ENCODE measurements at regions not wholly inside any gene's neighbourhood (a gene's known extent, or its start where the extent isn't known, plus 50 kb on each side); places are given as distances from the start of the nearest gene placed in this dataset.
"Not testable (repeated sequence)": the region's sequence is repeated elsewhere in the genome, so short reads cannot be mapped to it uniquely, and the experiment has no call there.

DNA sequence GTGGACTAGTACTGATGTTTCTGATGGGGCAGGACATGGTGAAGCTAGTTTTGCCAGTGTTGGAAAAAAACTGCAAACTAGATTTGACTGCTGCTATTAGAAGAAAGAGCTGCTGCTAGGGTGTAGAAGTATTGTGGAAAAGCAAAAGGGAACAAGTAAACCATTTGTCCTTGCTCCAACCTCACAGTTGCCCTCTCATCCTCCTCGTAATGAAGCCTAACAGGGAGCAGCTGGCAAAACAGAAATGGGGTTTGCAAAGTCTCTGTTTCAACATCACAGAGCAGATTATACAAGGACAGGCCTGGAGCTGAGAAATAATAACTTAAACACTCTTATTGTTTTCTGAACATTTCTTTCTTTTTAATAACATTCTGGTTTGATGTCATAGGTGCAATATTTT lies 346.2 kb downstream of the MAGEB5 start:
- DNase-seq (ENCODE audit: low read depth), result no peak
- H3K4me3 ChIP-seq (ENCODE audit: low read depth, low read length), result no peak overlapping the region
- TF ChIP-seq, protein P1, sequence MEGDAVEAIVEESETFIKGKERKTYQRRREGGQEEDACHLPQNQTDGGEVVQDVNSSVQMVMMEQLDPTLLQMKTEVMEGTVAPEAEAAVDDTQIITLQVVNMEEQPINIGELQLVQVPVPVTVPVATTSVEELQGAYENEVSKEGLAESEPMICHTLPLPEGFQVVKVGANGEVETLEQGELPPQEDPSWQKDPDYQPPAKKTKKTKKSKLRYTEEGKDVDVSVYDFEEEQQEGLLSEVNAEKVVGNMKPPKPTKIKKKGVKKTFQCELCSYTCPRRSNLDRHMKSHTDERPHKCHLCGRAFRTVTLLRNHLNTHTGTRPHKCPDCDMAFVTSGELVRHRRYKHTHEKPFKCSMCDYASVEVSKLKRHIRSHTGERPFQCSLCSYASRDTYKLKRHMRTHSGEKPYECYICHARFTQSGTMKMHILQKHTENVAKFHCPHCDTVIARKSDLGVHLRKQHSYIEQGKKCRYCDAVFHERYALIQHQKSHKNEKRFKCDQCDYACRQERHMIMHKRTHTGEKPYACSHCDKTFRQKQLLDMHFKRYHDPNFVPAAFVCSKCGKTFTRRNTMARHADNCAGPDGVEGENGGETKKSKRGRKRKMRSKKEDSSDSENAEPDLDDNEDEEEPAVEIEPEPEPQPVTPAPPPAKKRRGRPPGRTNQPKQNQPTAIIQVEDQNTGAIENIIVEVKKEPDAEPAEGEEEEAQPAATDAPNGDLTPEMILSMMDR (IDR thresholded peaks at IDR 0.05; ENCODE audit: control insufficient read depth, extremely low read depth, insufficient read depth), result no peak

DNA sequence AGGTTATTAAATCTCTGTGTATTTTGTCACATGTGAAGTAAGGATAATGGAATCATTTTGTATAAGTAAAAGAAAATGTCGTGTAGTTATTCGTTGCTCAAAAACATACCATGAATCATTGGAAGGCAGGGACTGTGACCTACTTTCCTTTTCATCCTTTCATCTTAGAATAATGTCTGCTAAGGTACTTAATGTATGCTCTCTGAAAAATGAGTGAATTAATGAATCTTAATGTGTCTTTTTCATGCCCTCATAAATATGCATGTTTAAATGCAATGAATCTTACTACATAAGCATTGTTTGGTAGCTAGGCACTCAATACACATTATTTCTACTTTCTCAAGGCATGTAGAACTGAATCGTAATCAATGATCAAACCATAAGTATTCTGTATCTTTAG lies 343.9 kb downstream of the MAGEB5 start:
- DNase-seq (ENCODE audit: low read depth), result no peak
- TF ChIP-seq, protein P1 (IDR thresholded peaks at IDR 0.05; ENCODE audit: control insufficient read depth, extremely low read depth, insufficient read depth), result no peak

DNA sequence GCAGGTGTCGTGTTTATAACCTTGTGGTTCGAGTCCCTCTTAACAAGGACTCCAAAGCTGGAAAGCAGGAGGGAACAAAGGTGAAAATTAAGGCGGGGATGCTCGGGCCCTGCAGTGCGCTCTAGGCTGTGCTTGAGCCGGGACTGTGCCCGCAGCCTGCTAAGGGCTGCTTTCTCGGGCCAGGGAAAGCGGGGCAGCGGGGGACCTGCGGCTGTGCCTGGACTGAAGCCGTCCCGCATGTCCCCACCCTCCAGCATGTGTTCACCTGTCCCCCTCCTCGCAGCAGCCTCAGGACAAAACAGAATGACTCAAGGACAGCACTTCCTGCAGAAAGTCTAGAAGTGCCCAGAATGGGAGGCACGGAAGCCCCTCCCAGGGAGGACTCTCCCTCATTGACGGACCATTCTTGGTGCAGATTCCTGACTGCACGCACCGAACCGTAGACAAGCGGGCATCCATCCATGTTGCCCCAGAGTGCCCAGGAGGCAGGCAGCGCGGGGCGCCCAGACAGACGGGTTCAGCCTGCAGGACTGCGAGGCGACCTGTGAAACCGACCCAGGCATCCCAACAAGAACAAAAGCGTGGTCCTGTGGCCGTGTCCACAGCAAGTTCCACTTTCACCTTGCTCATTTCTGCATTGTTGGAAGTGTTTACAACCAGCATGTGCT lies 342.9 kb downstream of the MAGEB5 start:
- TF ChIP-seq, protein P1 (IDR thresholded peaks at IDR 0.05; ENCODE audit: control insufficient read depth, extremely low read depth, insufficient read depth), result no peak
- DNase-seq (ENCODE audit: low read depth), result no peak
- H3K4me3 ChIP-seq (ENCODE audit: low read depth, low read length), result no peak overlapping the region

More for the DNA sequence above, 343.9 kb downstream of the MAGEB5 start:
- H3K4me3 ChIP-seq (ENCODE audit: low read depth, low read length), result no peak overlapping the region

DNA sequence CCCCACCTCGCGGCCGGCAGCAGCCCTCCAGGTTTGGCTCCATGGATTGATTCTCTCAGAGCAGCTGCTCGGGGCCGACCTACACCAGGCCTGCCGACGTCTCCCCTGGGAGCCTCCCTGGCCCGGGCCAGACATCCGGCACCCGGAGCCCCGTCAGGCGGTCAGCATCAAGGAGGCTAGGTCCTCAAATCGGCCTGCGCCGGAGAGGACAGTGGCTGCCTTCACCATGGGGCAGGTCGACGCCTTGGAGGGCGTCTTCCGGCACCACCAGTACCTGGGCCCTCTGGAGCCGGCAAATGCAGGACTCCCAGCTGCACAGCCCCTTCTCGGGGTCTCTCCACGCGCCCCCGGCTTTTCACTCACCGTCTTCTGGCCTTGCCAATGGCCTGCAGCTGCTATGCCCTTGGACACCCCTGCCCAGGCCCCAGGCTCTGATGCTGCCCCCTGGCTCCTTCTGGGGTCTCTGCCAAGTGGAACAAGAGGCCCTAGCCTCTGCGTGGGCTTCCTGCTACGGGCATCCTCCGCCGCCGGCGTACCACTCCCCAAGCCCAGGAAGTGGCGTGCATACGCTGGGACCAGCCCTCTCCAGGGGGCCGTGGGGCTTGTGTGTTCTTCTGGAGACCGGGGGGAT lies 341.8 kb downstream of the MAGEB5 start:
- DNase-seq (ENCODE audit: low read depth), result no peak
- H3K4me3 ChIP-seq (ENCODE audit: low read depth, low read length), result no peak overlapping the region
- TF ChIP-seq, protein P1 (IDR thresholded peaks at IDR 0.05; ENCODE audit: control insufficient read depth, extremely low read depth, insufficient read depth), result no peak

DNA sequence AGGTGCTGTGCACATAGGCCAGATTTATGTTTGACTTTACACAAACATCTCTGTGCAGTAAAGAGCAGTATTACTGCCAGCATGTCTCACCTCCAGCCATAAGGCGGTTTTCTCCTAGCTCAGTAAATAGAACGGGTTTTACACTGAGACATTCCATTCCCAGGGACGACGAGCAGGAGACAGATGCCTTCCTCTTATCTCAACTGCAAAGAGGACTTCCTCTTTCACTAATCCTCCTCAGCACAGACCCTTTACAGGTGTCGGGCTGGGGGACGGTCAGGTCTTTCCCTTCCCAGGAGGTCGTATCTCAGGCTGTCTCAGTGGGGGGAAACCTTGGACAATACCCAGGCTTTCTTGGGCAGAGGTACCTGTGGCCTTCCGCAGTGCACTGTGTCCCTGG lies 309.8 kb downstream of the MAGEB5 start:
- not testable (repeated sequence) for H3K4me3 ChIP-seq (ENCODE audit: low read depth, low read length)
- peak; percentile 4 for DNase-seq (ENCODE audit: low read depth)

DNA sequence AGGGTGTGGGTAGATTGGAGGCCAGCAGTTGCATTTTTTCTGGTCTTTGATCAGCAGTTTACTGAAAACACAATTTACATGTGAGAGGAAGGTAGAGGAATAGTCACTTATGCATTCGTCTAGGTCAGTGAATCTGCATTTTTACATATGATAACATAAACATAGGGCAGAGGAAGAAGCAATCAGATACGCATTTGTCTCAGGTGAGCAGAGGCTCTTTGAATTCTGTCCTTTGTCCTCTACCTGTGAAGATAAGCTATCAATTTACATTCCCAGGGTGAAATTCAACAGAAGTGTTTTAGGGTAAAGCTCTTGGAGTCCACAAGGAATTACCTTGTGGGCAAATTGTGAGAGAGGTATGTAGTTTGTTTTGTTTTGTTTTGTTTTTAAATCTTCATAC lies 306.5 kb downstream of the MAGEB5 start:
- no peak for DNase-seq (ENCODE audit: low read depth)
- no peak overlapping the region for H3K4me3 ChIP-seq (ENCODE audit: low read depth, low read length)
- TF ChIP-seq, protein P1 (IDR thresholded peaks at IDR 0.05; ENCODE audit: control insufficient read depth, extremely low read depth, insufficient read depth), result no peak

DNA sequence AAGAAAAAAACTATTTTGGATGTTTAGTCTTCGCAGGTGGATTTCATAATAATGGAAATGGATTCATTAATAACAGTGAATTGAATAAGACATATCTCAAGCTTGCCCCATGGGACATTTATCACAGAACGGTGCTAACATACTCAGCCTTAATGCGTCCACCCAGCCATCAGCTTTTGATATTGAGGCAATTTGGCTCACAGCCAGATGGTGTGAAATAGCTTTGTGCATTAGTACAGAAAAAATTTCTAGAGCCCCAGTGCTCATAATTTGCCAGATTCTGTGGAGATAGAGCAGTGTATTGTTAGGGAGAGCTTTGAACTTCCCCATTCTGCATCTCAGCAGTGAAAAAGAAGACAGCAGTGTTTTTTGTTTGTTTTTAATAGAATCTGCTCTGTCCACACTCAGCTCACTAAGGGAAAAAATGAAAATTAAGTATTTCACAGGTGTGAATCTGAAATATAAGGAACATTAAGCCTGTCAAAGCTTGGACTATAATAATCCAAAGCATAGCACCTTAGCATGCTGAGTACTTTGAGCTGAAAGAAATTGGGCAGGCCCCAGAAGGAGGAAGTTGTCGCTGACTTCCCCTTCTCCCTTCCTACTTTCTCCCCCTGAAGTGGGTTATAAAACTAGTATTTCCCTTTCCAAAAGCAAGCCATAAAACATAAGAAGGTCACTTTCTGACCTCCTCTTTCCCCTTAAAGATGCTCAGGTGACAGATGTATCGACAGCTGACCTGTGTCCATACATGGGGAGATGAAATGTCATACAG lies 295.8 kb downstream of the MAGEB5 start:
- H3K4me3 ChIP-seq (ENCODE audit: low read depth, low read length), result no peak overlapping the region
- TF ChIP-seq, protein P1 (IDR thresholded peaks at IDR 0.05; ENCODE audit: control insufficient read depth, extremely low read depth, insufficient read depth), result no peak
- no peak for DNase-seq (ENCODE audit: low read depth)
